NB4 (cell line): ENCODE measurements at regions not wholly inside any gene's neighbourhood (a gene's known extent, or its start where the extent isn't known, plus 50 kb on each side); places are given as distances from the start of the nearest gene placed in this dataset.

ENCODE experiments used
- CTCF ChIP-seq: IDR thresholded peaks from one replicate; pipeline ENCODE4 v1.5.1; 2012; ENCODE audit warnings: low read depth, low read length
- MYC ChIP-seq: IDR thresholded peaks from 2 replicates; pipeline ENCODE4 v1.6.1; 2011; ENCODE audit warnings: low read depth, low read length
- POLR2A ChIP-seq: IDR thresholded peaks from 2 replicates; pipeline ENCODE4 v1.6.1; 2011; ENCODE audit warnings: mild to moderate bottlenecking; ENCODE audit not compliant: insufficient read length; ENCODE audit errors: extremely low read depth

GRCh38 chr2:185436787-185437372 lies 301.7 kb upstream of the FSIP2 start:
- TF ChIP-seq CTCF (no peak), POLR2A (no peak), MYC (no peak)
